Right lobe of liver (tissue), 6 donors: ENCODE measurements at regions not wholly inside any gene's neighbourhood (a gene's known extent, or its start where the extent isn't known, plus 50 kb on each side); places are given as distances from the start of the nearest gene placed in this dataset.
"Not testable (repeated sequence)": the region's sequence is repeated elsewhere in the genome, so short reads cannot be mapped to it uniquely, and the experiment has no call there.

Experiments used
- ATAC-seq, 4 donors: fragments of 200-7000 bp; cut with Tn5 transposase; one replicate each; pipeline ENCODE4 v1.9.1; 2020; ENCODE audit warnings: mild to moderate bottlenecking in 4 of 4, moderate library complexity in 4 of 4
- DNase-seq, 3 donors: peaks; one replicate each; pipeline ENCODE4 v3.0.0-alpha.2; 2020
- H3K27ac ChIP-seq, 3 donors: fragments of 200-600 bp; one replicate each; pipeline ENCODE4 v1.8.0; 2022
- H3K27me3 ChIP-seq, 2 donors: fragments of 200-600 bp; one replicate each; pipeline ENCODE4 v1.8.0; 2022
- H3K36me3 ChIP-seq, 4 donors: fragments of 200-600 bp; sonication (generic) in 1 of 4; one replicate each; pipeline versions ENCODE4 v1.5.1 to v1.8.0; 2017 to 2022; ENCODE audit warnings: control low read depth in 1 of 4
- H3K4me1 ChIP-seq, 4 donors: fragments of 200-600 bp; sonication (generic) in 1 of 4; one replicate each; pipeline versions ENCODE4 v1.5.1 to v1.8.0; 2017 to 2022; ENCODE audit warnings: control low read depth in 1 of 4
- H3K4me3 ChIP-seq, 3 donors: fragments of 200-600 bp; one replicate each; pipeline ENCODE4 v1.8.0; 2022
- H3K9me3 ChIP-seq, 4 donors: fragments of 200-600 bp; sonication (generic) in 1 of 4; one replicate each; pipeline versions ENCODE4 v1.5.1 to v1.8.0; 2017 to 2022; ENCODE audit warnings: control low read depth in 1 of 4
- POLR2A ChIP-seq: fragments of 450-650 bp; IDR thresholded peaks from one replicate; pipeline ENCODE4 v1.6.1; 2017; ENCODE audit warnings: antibody characterized with exemption, mild to moderate bottlenecking
- WGBS: methylation state at CpG from one replicate; pipeline ENCODE4 v1.1.6; 2018; ENCODE audit warnings: low coverage, low lambda C conversion rate; ENCODE audit not compliant: insufficient coverage; ENCODE audit errors: missing lambda C conversion rate; 5-methylcytosine and 5-hydroxymethylcytosine counted together
- intact Hi-C, 2 donors: fragments of 100-400 bp; cut with DNase I; formaldehyde crosslinking; loops; one replicate each; pipeline versions ENCODE4 v1.11.2 to v1.14.1; 2022
- TF ChIP-seq, protein P1 (sequence below), 4 donors: fragments of 200-600 bp in 3 of 4; fragments of 450-650 bp in 1 of 4; IDR thresholded peaks; one replicate each; pipeline versions ENCODE4 v1.5.1 to v1.8.0; 2016 to 2022; ENCODE audit warnings: antibody characterized with exemption in 4 of 4, mild to moderate bottlenecking in 2 of 4
- donor health status: DM: no; HTN: yes; CAD: no.
- donor health status: DM: no; HTN: no; CAD: no.
- donor health status: DM: no; HTN: no; CAD: no.
- donor health status: DM: no; HTN: yes; CAD: no.
- donor health status: DM: no; HTN: yes; CAD: no.

DNA sequence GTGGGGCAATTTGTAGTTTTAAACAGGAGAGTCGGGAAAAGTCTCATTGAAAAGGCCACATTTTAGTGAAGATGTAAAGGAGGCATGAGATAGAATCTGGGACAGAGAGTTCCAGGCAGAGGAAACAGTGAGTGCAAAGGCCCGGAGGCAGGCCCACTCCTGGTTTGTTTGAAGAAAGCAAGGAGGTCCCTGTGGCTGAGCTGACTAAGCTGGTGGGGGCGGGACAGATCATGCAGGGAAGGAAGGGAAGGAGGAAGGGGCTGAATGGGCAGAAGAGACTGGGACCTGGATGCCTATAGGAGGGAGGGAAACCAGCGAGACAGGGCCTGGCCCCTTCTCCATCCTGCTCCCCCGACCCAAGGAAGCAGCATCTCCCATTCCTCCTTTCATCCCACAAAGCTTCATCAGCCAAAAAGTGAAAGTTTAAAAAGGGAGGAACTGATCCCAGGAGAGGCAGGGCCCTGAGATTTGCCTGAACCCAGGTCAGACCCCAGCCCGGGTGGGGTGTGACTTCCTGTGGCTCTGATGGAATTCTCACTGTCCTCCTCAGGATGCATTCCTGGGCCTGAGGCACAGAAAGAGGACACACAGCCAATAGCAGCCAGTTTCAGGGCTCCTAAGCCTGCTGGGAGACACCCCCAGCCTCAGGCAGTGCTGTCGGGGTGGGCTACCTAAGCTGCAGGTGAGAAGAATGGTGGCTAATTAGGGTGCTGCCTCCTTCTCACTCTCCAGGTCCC lies 54.2 kb upstream of the SIRPA start:
- Histone ChIP-seq H3K36me3 (no peaks in the 10 kb centered on the region), H3K9me3 (no peaks in the 10 kb centered on the region), H3K4me1 (no peaks in the 10 kb centered on the region), H3K27me3 (no peaks in the 10 kb centered on the region), H3K4me3 (no peak overlapping the region), H3K27ac (no peak overlapping the region)
- WGBS, result 81% methylated on average over 4 of the region's 7 CpGs
- no peak for DNase-seq
- no peak for ATAC-seq
- TF ChIP-seq, protein P1, sequence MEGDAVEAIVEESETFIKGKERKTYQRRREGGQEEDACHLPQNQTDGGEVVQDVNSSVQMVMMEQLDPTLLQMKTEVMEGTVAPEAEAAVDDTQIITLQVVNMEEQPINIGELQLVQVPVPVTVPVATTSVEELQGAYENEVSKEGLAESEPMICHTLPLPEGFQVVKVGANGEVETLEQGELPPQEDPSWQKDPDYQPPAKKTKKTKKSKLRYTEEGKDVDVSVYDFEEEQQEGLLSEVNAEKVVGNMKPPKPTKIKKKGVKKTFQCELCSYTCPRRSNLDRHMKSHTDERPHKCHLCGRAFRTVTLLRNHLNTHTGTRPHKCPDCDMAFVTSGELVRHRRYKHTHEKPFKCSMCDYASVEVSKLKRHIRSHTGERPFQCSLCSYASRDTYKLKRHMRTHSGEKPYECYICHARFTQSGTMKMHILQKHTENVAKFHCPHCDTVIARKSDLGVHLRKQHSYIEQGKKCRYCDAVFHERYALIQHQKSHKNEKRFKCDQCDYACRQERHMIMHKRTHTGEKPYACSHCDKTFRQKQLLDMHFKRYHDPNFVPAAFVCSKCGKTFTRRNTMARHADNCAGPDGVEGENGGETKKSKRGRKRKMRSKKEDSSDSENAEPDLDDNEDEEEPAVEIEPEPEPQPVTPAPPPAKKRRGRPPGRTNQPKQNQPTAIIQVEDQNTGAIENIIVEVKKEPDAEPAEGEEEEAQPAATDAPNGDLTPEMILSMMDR (IDR thresholded peaks at IDR 0.05), result no peak
- intact Hi-C loops, result no loop called here

GRCh38 chr20:1839376-1840317 lies 55.6 kb upstream of the SIRPA start:
- H3K27ac ChIP-seq, result peak overlapping the region in 1 of 3 donors; percentile 40
- H3K36me3 ChIP-seq, H3K4me1 ChIP-seq, H3K4me3 ChIP-seq, H3K27me3 ChIP-seq, ATAC-seq, intact Hi-C loops, DNase-seq, H3K9me3 ChIP-seq: not testable (repeated sequence)
- 65% methylated on average over 18 of the region's 23 CpGs for WGBS

- TF ChIP-seq, protein P1 (IDR thresholded peaks at IDR 0.05), result no peak
- no peak for TF ChIP-seq POLR2A
- 40% methylated on average over 1 of the region's 6 CpGs for WGBS
- Histone ChIP-seq H3K9me3 (no peaks in the 10 kb centered on the region), H3K36me3 (no peaks in the 10 kb centered on the region), H3K4me3 (no peak overlapping the region), H3K27ac (no peak overlapping the region), H3K4me1 (no peaks in the 10 kb centered on the region), H3K27me3 (no peaks in the 10 kb centered on the region)
- DNase-seq (no peak), ATAC-seq (no peak)
- intact Hi-C loops, result no loop called here
Observed at GRCh38 chr20:1838556-1839279, 56.5 kb upstream of the SIRPA start.

GRCh38 chr20:1835186-1836035 lies 59.8 kb upstream of the SIRPA start:
- intact Hi-C loops, result no loop called here
- ATAC-seq (no peak), DNase-seq (no peak)
- WGBS, result 74% methylated on average over 13 of the region's 16 CpGs
- Histone ChIP-seq H3K27me3 (no peaks in the 10 kb centered on the region), H3K27ac (no peak overlapping the region), H3K9me3 (no peaks in the 10 kb centered on the region), H3K36me3 (no peaks in the 10 kb centered on the region), H3K4me1 (no peaks in the 10 kb centered on the region), H3K4me3 (no peak overlapping the region)
- no peak for TF ChIP-seq POLR2A
